Nephron progenitor cell (in vitro differentiated cells): ENCODE measurements at regions not wholly inside any gene's neighbourhood (a gene's known extent, or its start where the extent isn't known, plus 50 kb on each side); places are given as distances from the start of the nearest gene placed in this dataset.

Experiments
- DNase-seq: peaks from one replicate; pipeline ENCODE4 v3.0.0; 2021
- H3K27ac Mint-ChIP-seq: 2 replicates; pipeline ENCODE4 v1.8.0; 2021; ENCODE audit warnings: mild to moderate bottlenecking, moderate library complexity, mixed read lengths
- H3K27me3 Mint-ChIP-seq: 2 replicates; pipeline ENCODE4 v1.8.0; 2021; ENCODE audit warnings: mild to moderate bottlenecking, low read depth, mixed read lengths; ENCODE audit not compliant: poor library complexity
- H3K36me3 Mint-ChIP-seq: 2 replicates; pipeline ENCODE4 v1.8.0; 2021; ENCODE audit warnings: low read depth, mixed read lengths
- H3K4me1 Mint-ChIP-seq: 2 replicates; pipeline ENCODE4 v1.8.0; 2021; ENCODE audit warnings: mixed read lengths
- H3K4me3 Mint-ChIP-seq: 2 replicates; pipeline ENCODE4 v1.8.0; 2021; ENCODE audit warnings: mild to moderate bottlenecking, moderate library complexity, mixed read lengths
- H3K9me3 Mint-ChIP-seq: 2 replicates; pipeline ENCODE4 v1.8.0; 2021; ENCODE audit warnings: mild to moderate bottlenecking, moderate library complexity, mixed read lengths
- CTCF ChIP-seq: fragments of 200-600 bp; sonication (generic); IDR thresholded peaks from 2 replicates; pipeline ENCODE4 v1.5.0; 2021; ENCODE audit warnings: antibody characterized with exemption

GRCh38 chr2:38465789-38466127, 88.7 kb upstream of the ATL2 start:
- TF ChIP-seq CTCF: no peak
- no peak overlapping the region for H3K4me3 Mint-ChIP-seq
- no peaks in the 10 kb centered on the region for H3K36me3 Mint-ChIP-seq
- H3K4me1 Mint-ChIP-seq: peaks cover 27% of the 10 kb centered on the region
- H3K27me3 Mint-ChIP-seq: peaks cover 9% of the 10 kb centered on the region
- H3K9me3 Mint-ChIP-seq: no peaks in the 10 kb centered on the region
- no peak overlapping the region for H3K27ac Mint-ChIP-seq
- no peak for DNase-seq

GRCh38 chr2:38464971-38465788, 88.1 kb upstream of the ATL2 start:
- H3K36me3 Mint-ChIP-seq: no peaks in the 10 kb centered on the region
- no peak overlapping the region for H3K27ac Mint-ChIP-seq
- H3K9me3 Mint-ChIP-seq: no peaks in the 10 kb centered on the region
- H3K27me3 Mint-ChIP-seq: peaks cover 11% of the 10 kb centered on the region
- no peak overlapping the region for H3K4me3 Mint-ChIP-seq
- no peak for TF ChIP-seq CTCF
- DNase-seq: no peak
- H3K4me1 Mint-ChIP-seq: peaks cover 27% of the 10 kb centered on the region

GRCh38 chr2:38463752-38464151, 86.7 kb upstream of the ATL2 start:
- no peak for DNase-seq
- Mint-ChIP-seq H3K4me3 (no peak overlapping the region), H3K27me3 (peaks cover 10% of the 10 kb centered on the region), H3K9me3 (no peaks in the 10 kb centered on the region), H3K27ac (no peak overlapping the region), H3K4me1 (peaks cover 24% of the 10 kb centered on the region), H3K36me3 (no peaks in the 10 kb centered on the region)
- no peak for TF ChIP-seq CTCF

- Mint-ChIP-seq H3K27me3 (peaks cover 13% of the 10 kb centered on the region), H3K4me3 (no peak overlapping the region), H3K27ac (peak overlapping the region; percentile 16), H3K4me1 (peaks cover 16% of the 10 kb centered on the region), H3K9me3 (no peaks in the 10 kb centered on the region), H3K36me3 (no peaks in the 10 kb centered on the region)
- no peak for DNase-seq
- TF ChIP-seq CTCF: no peak
These were observed 85.1 kb upstream of the ATL2 start for GRCh38 chr2:38462121-38462661.

GRCh38 chr2:38461470-38461869, 84.4 kb upstream of the ATL2 start:
- Mint-ChIP-seq H3K4me1 (peaks cover 9% of the 10 kb centered on the region), H3K27ac (no peak overlapping the region), H3K36me3 (no peaks in the 10 kb centered on the region), H3K4me3 (no peak overlapping the region), H3K9me3 (no peaks in the 10 kb centered on the region), H3K27me3 (peaks cover 13% of the 10 kb centered on the region)
- no peak for DNase-seq
- no peak for TF ChIP-seq CTCF

GRCh38 chr2:38460313-38460712, 83.2 kb upstream of the ATL2 start:
- DNase-seq: no peak
- no peak for TF ChIP-seq CTCF
- H3K9me3 Mint-ChIP-seq: no peaks in the 10 kb centered on the region
- peaks cover 18% of the 10 kb centered on the region for H3K27me3 Mint-ChIP-seq
- no peaks in the 10 kb centered on the region for H3K36me3 Mint-ChIP-seq
- H3K27ac Mint-ChIP-seq: no peak overlapping the region
- H3K4me3 Mint-ChIP-seq: no peak overlapping the region
- H3K4me1 Mint-ChIP-seq: peaks cover 5% of the 10 kb centered on the region
